HG03342 (cell line): ENCODE measurements at regions not wholly inside any gene's neighbourhood (a gene's known extent, or its start where the extent isn't known, plus 50 kb on each side); places are given as distances from the start of the nearest gene placed in this dataset.

ENCODE experiments used
- ATAC-seq: cut with Tn5 transposase; IDR thresholded peaks from one replicate; pipeline ENCODE4 v1.9.1; 2021; ENCODE audit warnings: mild to moderate bottlenecking, moderate library complexity; ENCODE audit not compliant: unreplicated experiment

DNA sequence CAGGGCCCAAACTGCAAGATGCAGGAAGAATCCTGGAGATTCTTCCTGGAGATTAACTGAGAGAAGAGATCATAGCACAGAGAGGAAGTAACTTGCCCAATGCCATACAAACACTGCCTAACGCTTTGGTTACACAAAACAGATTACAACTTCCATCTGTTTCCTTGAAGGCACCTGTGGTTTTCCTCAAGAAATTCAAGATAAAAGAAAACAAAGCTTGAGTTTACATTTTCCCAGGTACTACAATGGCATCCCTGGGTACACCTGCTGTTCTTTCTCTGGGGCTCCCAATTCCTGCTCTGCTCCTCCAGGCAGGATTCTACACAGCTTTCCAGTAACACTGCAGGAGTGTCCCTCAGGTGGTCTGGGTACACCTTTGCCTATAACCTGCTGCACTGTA is 781.9 kb upstream of the ID2 start:
- no peak for ATAC-seq

DNA sequence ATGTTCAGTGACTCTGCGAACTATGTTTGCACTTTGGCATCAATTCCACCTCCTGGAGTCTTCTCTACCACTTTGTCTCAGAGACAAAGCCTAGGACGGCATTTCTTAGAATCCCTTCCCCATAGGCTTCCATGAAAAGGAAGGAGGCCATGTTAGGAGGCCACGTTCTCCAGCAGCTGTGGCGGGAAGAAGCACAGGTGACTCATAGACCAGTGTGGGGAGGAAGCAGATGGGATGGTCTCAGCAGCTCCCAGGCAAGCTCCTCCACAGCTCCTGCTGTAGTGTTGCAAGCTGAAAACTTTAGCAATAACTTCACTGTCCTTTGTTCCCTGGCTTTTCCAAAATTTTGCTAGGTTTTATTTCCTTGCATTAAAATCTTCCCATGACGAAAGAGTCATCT is 781.3 kb upstream of the ID2 start:
- ATAC-seq: no peak

DNA sequence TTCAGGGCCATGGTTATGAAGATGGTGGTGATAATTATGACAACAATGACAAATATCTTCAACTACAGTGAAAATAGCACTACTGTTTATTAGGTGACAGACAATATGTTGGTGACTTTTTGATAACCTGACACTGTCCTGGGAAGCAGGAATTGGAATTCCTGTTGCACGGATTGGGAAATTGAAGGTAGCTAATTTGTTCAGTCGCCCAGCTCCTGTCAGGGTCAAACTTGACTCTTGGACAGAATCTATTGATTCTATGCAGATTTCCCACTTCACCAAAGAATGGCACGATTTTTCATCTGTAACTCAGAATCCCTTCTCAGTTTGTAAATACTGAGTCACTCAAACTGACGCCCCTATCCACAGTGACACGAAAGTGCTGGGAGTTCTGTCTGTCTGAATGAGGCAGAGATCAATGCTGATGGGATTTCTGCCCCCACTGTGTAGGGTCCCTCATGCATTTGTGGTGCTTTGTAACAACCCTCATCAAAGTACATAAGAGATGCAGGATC is 779.5 kb upstream of the ID2 start:
- ATAC-seq: no peak

DNA sequence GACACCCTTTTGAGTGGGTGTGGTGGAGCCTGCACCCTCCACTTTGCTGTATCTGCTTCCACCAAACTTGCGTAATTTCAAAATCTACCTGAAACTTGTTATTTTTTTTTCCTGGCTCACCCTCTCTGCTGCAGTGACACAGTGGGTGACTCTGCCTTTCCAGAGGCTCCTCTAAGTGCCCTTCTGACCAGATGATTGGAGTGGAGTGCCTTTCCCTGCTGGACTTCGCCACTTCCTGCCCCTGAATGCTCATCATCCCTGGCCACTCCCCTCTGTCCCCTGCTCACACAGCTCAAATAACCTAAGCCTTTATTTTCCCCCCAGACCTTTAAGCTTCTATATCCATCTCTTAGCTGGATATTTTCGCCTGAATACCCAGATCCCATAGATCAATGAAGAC is 777.5 kb upstream of the ID2 start:
- ATAC-seq: no peak

DNA sequence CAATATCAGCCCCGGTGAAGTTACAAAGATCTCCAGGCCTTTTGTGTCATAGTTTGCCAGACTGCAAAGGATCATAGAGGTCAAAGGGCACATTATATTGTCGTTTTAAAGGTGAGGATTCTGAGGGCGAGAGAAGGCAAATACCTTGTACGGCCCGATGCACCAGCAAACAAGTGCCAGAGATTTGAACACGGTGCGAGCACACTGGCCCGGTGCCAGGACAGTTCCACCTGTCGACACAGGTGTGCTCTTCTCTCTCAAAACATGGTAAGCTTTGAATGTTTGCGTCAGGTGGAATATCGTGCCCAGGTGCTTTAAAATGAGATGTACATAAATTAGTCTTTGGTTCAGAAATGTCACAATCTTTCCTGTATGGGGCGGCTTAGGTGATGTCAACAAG is 776.1 kb upstream of the ID2 start:
- no peak for ATAC-seq

DNA sequence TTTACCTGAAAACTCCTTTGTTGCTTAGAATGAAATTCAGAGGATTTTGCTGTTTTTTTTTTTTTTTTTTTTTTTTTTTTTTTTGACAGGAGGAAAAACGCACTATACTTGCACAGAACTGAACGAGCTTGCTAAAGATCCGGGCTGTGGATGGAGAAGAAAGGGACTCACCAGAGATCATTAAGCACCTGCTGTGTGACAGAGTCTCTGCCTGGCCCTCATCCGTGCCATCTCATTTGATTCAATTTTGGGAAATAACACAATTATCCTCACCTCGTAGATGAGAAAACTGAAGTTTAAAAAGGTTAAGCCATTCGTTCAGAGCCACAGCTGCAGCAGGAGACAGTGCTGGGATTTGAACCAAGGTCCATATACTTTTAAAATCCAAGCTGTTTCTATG is 775.4 kb upstream of the ID2 start:
- ATAC-seq: no peak

DNA sequence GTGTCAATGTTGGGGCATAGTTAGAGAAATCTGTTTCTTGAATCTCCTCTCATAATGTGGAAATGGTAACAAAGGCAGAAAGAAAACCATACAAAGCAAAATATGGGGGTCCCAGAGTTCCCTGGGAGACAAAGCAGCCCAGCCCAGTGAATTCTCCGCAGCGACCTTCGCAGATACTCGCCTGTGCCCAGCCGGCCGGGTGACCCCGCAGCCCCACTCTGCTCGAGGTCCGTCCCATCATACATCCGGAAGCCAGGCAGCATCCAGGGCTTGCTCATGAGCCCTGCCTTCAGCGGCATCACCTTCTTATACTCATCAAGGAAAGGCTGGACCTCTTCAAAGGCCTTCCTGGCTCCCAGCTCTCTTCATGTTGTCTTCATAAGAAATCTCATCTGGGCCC is 774.8 kb upstream of the ID2 start:
- no peak for ATAC-seq

DNA sequence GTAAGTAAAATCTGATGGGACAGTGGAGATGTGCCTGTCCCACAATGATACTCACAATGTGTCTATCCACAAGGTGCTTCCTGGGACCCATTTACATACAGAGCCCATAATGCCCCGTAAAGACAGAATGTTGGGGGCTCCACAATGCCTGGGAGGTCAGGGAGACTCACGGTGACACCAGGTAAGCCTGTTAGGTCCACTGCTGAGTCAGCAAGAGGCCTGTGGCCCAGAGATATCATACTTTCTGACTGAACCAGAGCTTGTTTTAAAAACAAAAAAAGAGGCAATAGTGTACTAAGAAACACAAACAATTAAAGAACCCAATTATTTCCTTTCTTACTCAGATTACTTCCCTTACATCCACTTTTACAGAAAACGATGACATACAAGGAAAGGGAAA is 771.1 kb upstream of the ID2 start:
- ATAC-seq: no peak

DNA sequence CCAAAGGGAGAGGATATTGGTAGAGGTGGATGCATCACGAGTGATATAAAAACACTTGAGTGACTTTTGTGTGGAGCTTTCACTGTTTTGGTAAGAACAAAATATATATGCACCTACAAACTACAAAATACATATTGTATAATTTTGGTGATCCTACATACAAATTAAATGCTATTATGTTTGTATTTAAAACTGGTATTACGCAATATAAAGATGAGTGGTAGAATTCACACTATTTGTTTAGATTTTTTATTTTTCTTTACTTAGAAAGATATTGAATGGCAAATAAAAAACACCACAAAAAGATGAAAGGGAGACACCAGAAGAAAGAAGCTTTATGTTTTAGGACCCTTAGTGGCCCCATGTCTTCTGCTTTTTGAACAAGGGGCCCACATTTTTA is 770.7 kb upstream of the ID2 start:
- ATAC-seq: no peak

DNA sequence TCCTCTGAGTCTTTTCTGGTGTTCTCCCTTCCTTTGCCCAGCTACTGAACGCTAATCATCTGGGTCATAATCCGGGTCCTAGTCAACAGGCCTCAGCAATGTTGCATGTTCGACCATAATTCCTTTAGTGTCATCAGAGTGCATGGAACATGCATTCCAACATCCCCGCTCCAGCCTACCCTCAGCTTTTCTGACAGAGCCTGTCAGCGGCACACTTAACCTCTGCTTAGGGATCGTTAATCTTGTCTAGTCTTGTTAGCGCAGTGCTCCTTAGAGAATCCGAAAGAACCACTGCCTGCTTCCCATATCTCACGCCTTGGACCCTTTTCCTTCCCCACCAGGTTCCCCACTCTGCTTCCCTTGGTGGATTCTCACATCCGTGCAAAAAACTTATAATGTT is 767.9 kb upstream of the ID2 start:
- no peak for ATAC-seq

DNA sequence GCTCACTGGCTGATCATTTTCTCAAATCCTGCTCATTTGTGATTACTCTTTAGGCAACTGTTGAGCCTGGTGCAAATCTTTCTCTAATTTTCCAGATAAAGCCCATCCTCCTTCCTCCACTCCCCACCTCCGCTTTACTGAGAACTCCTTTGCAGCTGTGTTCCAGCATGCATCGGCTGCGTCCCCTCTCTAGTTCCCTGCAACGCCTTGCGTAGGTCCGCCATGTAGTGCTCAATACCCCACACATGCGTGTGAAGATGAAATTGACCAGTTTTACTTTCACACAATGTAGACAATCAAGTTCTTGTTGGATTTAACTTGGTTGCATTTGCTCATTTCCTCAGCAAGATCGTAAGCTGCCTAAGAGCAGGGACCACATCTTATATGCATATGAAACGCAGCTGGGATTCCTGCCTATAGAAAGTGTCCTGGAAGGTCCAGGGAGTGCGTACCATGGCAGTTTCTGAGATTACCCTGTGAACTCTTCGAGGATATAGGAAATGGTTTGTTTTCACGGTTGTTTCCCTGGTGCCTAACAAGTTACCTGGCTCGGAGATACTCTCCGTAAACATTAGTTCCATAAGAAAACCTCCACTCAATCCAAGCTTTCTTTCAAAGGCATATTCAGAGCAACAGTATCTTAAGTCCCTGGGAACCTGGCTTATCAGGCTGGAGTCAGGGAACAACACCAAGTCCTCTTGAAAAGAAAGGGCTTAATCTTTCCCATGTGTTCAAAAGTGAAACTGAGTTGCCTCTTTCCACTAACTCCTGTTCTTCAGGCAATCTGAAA is 766.4 kb upstream of the ID2 start:
- no peak for ATAC-seq

DNA sequence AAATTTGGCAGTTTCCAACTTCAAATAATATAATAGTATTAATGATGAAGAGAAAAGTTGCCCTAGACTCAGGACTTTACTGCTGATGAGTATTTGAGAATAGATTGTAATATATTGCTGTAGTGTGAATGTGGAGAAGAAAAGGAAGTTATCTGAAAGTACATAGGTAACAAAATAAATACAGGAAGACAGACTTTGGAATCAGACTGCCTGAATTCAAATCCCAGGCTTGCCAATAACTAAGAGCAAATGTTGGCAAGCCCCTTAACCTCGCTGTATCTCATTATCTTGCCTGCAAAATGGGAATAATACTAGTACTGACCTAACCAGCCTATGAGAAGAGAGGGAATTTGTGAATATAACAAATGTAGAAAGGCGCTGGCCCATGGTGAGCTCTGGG is 765.2 kb upstream of the ID2 start:
- ATAC-seq: no peak

DNA sequence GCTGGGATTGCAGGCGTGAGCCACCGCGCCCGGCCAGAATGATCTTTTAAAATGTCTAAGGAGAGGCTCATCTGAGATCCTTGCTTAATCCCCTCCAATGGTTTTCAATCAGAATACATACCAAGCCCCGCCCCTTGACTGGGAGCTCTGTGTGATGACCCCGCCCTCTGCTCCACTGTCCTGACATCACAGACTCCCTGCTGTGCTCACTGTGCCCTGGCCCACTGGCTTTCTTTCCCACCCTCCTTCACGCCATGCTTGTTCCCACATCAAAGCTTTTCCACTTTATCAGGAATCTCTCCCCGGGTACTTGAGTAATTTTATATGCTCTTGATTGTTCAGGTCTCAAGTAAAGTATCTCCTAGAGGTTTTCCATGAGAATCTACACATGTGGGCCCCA is 762.3 kb upstream of the ID2 start:
- ATAC-seq: no peak

DNA sequence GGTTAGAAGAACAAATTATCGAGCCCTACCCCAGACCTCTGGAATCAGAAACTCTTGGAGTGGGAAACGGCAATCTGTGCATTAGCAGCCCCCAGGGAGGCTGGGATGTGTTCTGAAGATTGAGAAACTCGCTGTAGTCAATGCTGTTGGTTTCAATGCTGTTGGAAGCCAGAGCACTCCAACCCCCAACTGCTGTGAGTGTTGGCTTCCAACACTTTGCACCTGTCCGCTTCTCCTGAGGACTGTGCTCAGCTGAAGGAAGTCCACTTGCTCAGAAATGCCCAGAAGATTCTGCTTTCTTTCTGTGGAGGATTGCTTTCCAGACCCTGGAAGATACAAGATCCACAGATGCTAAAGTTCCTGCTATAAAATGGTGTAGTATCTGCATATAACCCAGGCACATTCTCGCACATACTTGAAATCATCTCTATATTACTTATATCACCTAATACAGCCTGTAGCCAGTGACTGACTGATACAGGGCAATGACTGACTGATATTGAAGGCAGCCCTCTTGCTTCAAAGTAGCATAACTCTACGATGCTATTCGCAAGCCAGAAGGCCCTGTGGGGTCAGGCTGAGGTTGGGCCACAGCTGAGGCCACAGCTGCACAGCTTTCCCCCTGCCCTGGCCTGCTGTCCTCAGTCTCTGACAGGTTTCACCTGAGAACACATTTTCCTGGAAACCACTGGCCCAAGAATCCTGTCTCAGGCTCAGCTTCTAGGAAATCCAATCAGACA is 757.7 kb upstream of the ID2 start:
- ATAC-seq: no peak

DNA sequence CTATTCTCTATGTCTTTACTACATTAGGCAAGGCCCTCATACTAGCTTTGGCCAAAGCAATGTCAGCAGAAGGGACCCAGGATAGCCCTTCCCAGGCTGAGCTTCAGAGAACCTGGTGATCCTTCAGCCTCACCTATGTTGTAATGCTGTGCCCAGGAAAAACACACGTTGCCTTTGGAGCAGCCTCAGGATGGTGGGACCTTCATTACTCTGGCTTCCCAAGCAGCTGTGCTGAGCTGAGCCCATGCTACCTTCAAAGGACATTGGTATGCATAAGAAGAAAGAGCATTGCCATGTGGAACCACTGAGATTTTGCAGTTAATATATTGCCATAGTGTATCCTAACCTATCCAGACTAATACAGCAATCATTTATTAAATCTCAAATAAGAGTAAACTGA is 756.4 kb upstream of the ID2 start:
- ATAC-seq: no peak

DNA sequence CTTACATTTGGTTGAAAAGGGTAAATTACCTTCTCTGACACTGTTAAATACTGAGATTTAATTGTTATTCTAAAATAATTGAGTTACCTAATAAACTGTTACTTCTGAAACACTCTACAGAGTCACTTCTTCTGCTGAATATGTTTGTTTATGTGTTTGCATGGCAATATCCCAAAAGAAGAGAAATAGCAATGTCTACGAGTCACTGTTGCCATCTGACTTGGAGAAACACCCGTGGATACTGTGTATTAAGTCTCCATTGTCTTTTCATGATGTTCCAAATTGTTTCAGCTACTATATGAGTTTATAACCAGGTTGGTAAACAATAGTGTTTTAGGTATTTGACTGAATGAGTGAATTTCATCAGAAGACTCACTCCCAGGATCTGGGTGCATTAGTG is 754.2 kb upstream of the ID2 start:
- no peak for ATAC-seq

DNA sequence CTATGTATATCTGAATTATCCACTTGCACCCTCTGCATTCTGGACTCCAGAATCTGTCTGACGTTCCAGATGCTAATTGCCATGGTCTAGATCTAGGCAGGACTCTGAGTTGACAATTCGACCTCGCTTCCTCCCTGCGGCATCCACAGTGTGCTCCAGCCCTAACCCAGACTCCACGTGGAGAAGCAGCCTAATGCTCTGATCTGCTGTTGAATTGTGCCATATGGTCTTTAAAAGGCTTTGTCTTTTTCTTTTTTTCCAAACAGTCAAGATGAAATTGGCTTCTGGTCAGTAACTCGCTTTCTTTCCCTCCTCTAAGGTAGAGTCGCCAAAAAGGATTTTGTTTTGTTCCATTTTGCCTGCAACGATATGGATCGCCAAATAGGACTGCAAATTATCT is 752.6 kb upstream of the ID2 start:
- no peak for ATAC-seq

DNA sequence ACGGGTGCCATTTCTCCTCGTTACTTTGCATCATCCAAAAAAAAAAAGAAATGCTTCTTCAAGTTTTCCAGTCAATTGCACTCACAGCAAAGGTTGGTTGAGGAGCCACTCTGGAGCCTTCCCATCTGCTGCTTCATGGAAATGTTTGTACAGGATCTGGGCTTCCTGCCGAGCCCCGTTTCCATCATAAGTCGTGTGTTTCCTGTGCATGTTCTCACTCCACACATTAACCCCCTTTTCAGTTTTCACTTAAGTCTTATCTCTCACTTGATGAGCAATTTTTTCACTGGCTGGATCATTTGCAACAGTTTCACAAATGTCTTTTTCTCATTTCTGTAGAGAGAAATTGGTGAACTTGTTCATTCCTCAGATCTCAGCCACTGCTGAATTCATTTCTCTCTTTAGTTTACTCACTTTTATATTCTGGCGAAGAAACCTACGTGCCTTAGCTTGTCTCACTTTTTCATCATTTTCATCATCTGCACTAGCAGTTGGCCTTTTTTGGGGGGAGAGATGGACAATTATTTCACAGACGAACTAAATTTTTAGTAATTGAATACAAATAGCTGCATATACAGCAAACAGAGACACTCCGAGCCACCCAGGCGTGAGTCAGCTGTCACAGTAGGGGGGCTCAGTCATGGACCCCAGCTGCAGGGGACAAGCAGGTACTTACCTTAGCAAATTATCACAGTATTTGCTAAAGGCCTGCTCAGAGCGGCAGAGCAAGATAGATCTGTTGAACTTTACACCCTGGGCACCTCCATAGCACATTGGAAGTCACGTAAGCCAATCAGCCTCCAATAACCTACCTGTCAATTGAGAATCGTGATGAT is 750.8 kb upstream of the ID2 start:
- ATAC-seq: no peak

DNA sequence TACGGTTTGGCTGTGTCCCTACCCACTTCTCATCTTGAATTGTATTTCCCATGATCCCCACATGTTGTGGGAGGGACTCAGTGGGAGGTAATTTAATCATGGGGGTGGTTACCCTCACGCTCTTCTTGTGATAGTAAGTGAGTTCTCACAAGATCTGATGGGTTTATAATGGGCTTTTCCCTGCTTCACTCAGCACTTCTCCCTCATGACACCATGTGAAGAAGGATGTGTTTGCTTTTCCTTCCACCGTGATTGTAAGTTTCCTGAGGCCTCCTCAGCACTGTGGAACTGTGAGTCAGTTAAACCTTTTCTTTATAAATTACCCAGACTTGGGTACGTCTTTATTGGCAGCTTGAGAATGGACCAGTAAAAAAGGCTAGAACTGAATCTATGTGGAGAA is 750.0 kb upstream of the ID2 start:
- no peak for ATAC-seq

DNA sequence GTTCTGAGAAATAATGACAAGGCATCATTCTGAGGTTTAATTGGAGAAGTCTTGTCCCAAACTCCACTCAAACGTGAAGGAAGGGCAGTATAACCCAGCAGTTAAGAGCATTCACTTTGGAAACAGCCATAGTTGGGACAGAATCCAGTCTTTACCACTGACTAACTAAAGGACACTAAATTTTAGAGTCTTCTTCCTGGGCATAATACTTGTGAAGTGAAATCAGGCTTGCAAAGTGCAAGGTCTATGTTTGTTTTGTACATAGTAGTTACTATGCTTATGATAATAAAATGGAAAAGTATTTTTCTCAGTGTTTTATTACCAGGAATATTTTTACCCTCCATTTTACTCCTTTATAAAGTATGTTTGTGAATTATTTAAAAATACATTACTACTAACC is 748.2 kb upstream of the ID2 start:
- ATAC-seq: no peak

DNA sequence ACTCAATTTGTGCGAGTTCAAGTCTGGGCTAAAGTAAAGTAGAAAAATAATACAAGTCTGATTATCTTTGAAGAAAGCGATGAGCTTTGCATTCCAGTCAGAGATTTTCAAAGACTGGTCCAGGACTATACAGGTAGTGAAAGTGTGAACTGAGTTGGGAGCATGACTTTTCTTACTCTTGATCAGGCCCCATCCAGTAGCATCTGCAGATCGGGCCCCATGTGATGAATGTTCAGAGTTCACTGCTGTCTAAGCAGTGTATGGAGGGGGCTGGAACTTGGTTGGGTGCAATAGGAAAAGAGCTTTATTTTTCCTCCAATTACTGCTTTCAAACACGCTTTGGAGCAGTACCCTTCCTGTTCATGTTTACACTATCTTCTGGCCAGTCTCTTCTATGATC is 747.4 kb upstream of the ID2 start:
- ATAC-seq: no peak

DNA sequence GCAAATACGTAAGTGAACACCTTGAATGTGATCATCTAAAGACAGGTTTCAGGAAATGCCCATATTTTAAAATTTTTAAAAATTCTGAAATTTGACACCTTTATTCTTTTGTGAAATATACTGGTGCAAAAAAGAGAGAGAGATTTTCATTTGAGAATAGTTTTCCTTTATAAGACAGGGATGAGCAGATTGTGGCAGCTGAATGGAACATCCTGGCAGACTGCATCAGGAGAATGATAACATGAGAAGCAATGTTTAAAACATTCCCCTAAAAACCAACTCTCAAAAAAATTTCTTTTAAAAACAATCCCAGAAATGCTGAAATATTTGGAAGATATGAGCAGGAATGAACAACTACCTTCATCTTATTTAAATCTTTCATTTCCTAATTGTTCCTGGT is 744.8 kb upstream of the ID2 start:
- no peak for ATAC-seq
